Keratinocyte (primary cell): ENCODE measurements at regions not wholly inside any gene's neighbourhood (a gene's known extent, or its start where the extent isn't known, plus 50 kb on each side); places are given as distances from the start of the nearest gene placed in this dataset.

Experiments used
- DNase-seq: peaks from one replicate; pipeline ENCODE4 v3.0.0-alpha.2; 2011; ENCODE audit warnings: low read depth, missing footprints, low spot score
- FAIRE-seq: peaks from 2 replicates; lab custom pipeline; 2011; peaks lifted over from hg19 to GRCh38; lab: Jason Lieb, UNC
- H2AFZ ChIP-seq: 2 replicates; pipeline ENCODE4 v1.6.0; 2012; ENCODE audit warnings: low read length, control low read depth, inconsistent platforms; ENCODE audit not compliant: control insufficient read depth
- H3K27ac ChIP-seq: 2 replicates; pipeline ENCODE4 v1.5.1; 2011; ENCODE audit warnings: low read length; ENCODE audit not compliant: control insufficient read depth, insufficient read depth
- H3K27me3 ChIP-seq: 3 replicates; pipeline ENCODE4 v1.6.0; 2011; ENCODE audit warnings: low read length; ENCODE audit not compliant: control insufficient read depth, insufficient read depth; ENCODE audit errors: extremely low read depth
- H3K36me3 ChIP-seq, 2 experiments: 2 replicates in 1 of 2; 3 replicates in 1 of 2; pipeline ENCODE4 v1.5.1; 2011; ENCODE audit warnings: low read length in 2 of 2, mild to moderate bottlenecking in 1 of 2; ENCODE audit not compliant: control insufficient read depth in 2 of 2, insufficient read depth in 2 of 2; ENCODE audit errors: extremely low read depth in 1 of 2
- H3K4me1 ChIP-seq: 3 replicates; pipeline ENCODE4 v1.5.1; 2011; ENCODE audit warnings: low read length; ENCODE audit not compliant: control insufficient read depth, insufficient read depth; ENCODE audit errors: extremely low read depth
- H3K4me2 ChIP-seq: 3 replicates; pipeline ENCODE4 v1.6.0; 2011; ENCODE audit warnings: low read depth, low read length; ENCODE audit not compliant: control insufficient read depth, insufficient read depth; ENCODE audit errors: extremely low read depth
- H3K4me3 ChIP-seq, 3 experiments: fragments of 200-600 bp in 1 of 3; sonication (generic) in 1 of 3; 2 replicates in 2 of 3; 3 replicates in 1 of 3; pipeline ENCODE4 v1.5.1; 2011 to 2016; ENCODE audit warnings: low read length in 3 of 3, mild to moderate bottlenecking in 3 of 3, control low read depth in 2 of 3, inconsistent platforms in 1 of 3, low read depth in 1 of 3, mixed read lengths in 1 of 3, mixed run types in 1 of 3, moderate library complexity in 1 of 3; ENCODE audit not compliant: control insufficient read depth in 2 of 3, insufficient read depth in 2 of 3; ENCODE audit errors: extremely low read depth in 1 of 3
- H3K79me2 ChIP-seq: 2 replicates; pipeline ENCODE4 v1.6.0; 2012; ENCODE audit warnings: low read length; ENCODE audit not compliant: control insufficient read depth, insufficient read depth
- H3K9ac ChIP-seq: 3 replicates; pipeline ENCODE4 v1.6.0; 2011; ENCODE audit warnings: low read length; ENCODE audit not compliant: control insufficient read depth, insufficient read depth; ENCODE audit errors: extremely low read depth
- H3K9me1 ChIP-seq: 3 replicates; pipeline ENCODE4 v1.6.0; 2011; ENCODE audit warnings: low read length; ENCODE audit not compliant: control insufficient read depth, insufficient read depth; ENCODE audit errors: extremely low read depth
- H3K9me3 ChIP-seq: 2 replicates; pipeline ENCODE4 v1.5.1; 2012; ENCODE audit warnings: low read depth, low read length; ENCODE audit not compliant: control insufficient read depth
- H4K20me1 ChIP-seq: 3 replicates; pipeline ENCODE4 v1.6.0; 2011; ENCODE audit warnings: low read length; ENCODE audit not compliant: control insufficient read depth, insufficient read depth; ENCODE audit errors: extremely low read depth
- EZH2 ChIP-seq: IDR thresholded peaks from one replicate; pipeline ENCODE4 v1.6.1; 2012; ENCODE audit warnings: inconsistent platforms, mild to moderate bottlenecking, low read length, moderate library complexity
- dilution Hi-C: fragments of 300-500 bp; cut with MboI; formaldehyde crosslinking; loops from one replicate; pipeline ENCODE4 v1.7.0; 2020; ENCODE audit warnings: low sequenced_read_pairs; ENCODE audit not compliant: extremely low pct_ligation_motif_present
- TF ChIP-seq, protein P1 (sequence below), 3 experiments: IDR thresholded peaks in 1 of 3; conservative IDR thresholded peaks in 1 of 3; optimal IDR thresholded peaks in 1 of 3; 2 replicates in 2 of 3; 3 replicates in 1 of 3; pipeline versions ENCODE3 to v1.5.1; 2011; ENCODE audit warnings: low read length in 3 of 3, mild to moderate bottlenecking in 3 of 3, moderate library complexity in 2 of 3, control low read depth in 1 of 3, inconsistent platforms in 1 of 3; ENCODE audit not compliant: insufficient read depth in 2 of 3; ENCODE audit errors: extremely low read depth in 1 of 3

DNA sequence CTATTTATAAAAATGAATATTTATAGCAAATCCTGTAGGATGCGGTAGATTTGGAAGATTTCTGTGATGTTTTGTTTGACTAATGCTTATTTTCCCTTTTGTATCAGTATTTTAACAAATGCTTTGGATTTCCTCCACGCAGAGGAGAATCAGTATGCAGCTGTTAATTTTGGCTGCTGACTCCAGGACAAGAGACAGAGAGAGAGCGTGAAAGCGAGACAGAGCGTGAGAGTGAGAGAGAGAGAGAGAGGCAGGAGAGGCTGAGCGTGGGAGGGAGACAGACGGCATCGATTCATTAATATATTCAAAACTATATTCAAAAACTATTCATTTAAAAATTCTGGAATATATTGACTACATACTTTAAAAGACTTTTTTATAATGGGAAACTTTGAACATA, 62.5 kb downstream of the RRM2 start:
- dilution Hi-C loops, result no loop called here
- TF ChIP-seq, protein P1, sequence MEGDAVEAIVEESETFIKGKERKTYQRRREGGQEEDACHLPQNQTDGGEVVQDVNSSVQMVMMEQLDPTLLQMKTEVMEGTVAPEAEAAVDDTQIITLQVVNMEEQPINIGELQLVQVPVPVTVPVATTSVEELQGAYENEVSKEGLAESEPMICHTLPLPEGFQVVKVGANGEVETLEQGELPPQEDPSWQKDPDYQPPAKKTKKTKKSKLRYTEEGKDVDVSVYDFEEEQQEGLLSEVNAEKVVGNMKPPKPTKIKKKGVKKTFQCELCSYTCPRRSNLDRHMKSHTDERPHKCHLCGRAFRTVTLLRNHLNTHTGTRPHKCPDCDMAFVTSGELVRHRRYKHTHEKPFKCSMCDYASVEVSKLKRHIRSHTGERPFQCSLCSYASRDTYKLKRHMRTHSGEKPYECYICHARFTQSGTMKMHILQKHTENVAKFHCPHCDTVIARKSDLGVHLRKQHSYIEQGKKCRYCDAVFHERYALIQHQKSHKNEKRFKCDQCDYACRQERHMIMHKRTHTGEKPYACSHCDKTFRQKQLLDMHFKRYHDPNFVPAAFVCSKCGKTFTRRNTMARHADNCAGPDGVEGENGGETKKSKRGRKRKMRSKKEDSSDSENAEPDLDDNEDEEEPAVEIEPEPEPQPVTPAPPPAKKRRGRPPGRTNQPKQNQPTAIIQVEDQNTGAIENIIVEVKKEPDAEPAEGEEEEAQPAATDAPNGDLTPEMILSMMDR (optimal IDR thresholded peaks at IDR 0.05 in 1 of 3, IDR thresholded peaks at IDR 0.05 in 1 of 3, conservative IDR thresholded peaks at IDR 0.05 in 1 of 3; ENCODE audit: extremely low read depth in 1 of 3, insufficient read depth in 2 of 3, low read length in 3 of 3), result no peak
- no peak for TF ChIP-seq EZH2
- Histone ChIP-seq H4K20me1 (no peaks in the 10 kb centered on the region), H3K79me2 (no peaks in the 10 kb centered on the region), H3K36me3 (no peaks in the 10 kb centered on the region), H3K4me3 (no peak overlapping the region), H3K9me1 (no peaks in the 10 kb centered on the region), H2AFZ (no peak overlapping the region), H3K4me1 (no peaks in the 10 kb centered on the region), H3K9ac (no peak overlapping the region), H3K9me3 (no peaks in the 10 kb centered on the region), H3K27me3 (no peaks in the 10 kb centered on the region), H3K27ac (no peak overlapping the region), H3K4me2 (no peak overlapping the region)
- DNase-seq, result no peak
- no peak for FAIRE-seq

DNA sequence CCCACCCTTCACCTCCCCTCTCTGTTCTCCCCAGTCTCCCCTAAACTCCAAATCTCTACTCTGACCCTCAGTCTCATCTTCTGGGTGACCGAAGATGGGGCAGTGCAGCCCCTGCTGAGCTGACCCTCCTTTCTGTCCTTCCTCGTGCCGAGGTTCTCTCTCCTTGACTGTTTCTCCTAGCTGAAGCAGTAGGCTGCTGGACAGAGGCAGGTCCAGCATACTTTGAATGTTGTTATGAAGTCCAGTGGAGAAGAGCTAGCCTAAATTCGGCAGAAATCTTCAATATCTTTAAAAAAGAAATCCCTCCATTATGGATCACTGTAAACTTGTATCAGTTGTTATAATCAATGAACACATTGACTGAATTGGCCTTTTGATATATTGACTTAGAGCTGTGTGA, 63.2 kb downstream of the RRM2 start:
- H3K4me2 ChIP-seq, result no peak overlapping the region
- H3K9ac ChIP-seq, result no peak overlapping the region
- H3K4me1 ChIP-seq, result no peaks in the 10 kb centered on the region
- H4K20me1 ChIP-seq, result no peaks in the 10 kb centered on the region
- H3K27ac ChIP-seq, result no peak overlapping the region
- H3K79me2 ChIP-seq, result no peaks in the 10 kb centered on the region
- no peaks in the 10 kb centered on the region for H3K9me1 ChIP-seq
- no peaks in the 10 kb centered on the region for H3K36me3 ChIP-seq
- no peak overlapping the region for H2AFZ ChIP-seq
- no peak for TF ChIP-seq EZH2
- TF ChIP-seq, protein P1 (optimal IDR thresholded peaks at IDR 0.05 in 1 of 3, IDR thresholded peaks at IDR 0.05 in 1 of 3, conservative IDR thresholded peaks at IDR 0.05 in 1 of 3; ENCODE audit: extremely low read depth in 1 of 3, insufficient read depth in 2 of 3, low read length in 3 of 3), result no peak
- no peaks in the 10 kb centered on the region for H3K27me3 ChIP-seq
- dilution Hi-C loops, result no loop called here
- H3K9me3 ChIP-seq, result no peaks in the 10 kb centered on the region
- DNase-seq (no peak), FAIRE-seq (no peak)
- no peak overlapping the region for H3K4me3 ChIP-seq
